ENCODE measurements at regions not wholly inside any gene's neighbourhood (a gene's known extent, or its start where the extent isn't known, plus 50 kb on each side); places are given as distances from the start of the nearest gene placed in this dataset.
A peak's percentile ranks its signal among the peaks of the same experiment; 100 is the strongest.
"Not testable (repeated sequence)": the region's sequence is repeated elsewhere in the genome, so short reads cannot be mapped to it uniquely, and the experiment has no call there.

GRCh38 chr1:146411923-146412322, 183.1 kb upstream of the NOTCH2NLA start:
- CTCF ChIA-PET; H3K27me3 Mint-ChIP-seq; ATAC-seq (ENCODE audit: low read depth); H3K9me3 Mint-ChIP-seq (ENCODE audit: insufficient read depth); H3K9me3 ChIP-seq (ENCODE audit: control extremely low read depth in 1 of 3, control insufficient read depth in 2 of 3, insufficient read depth in 1 of 3, low read length in 2 of 3); H3K4me2 ChIP-seq (replicated peaks; ENCODE audit: low read depth, low read length, poor library complexity, severe bottlenecking); H3K9ac ChIP-seq (ENCODE audit: low read length); DNase-seq; H3K4me3 Mint-ChIP-seq; H3K4me1 Mint-ChIP-seq; POLR2A ChIA-PET; H3K36me3 ChIP-seq (replicated peaks in 1 of 2; ENCODE audit: control extremely low read depth in 1 of 2, control insufficient read depth in 1 of 2, extremely low read depth in 1 of 2, insufficient read depth in 2 of 2, low read length in 1 of 2); H3K4me1 ChIP-seq (ENCODE audit: control insufficient read depth in 2 of 2, insufficient read depth in 2 of 2, low read length in 2 of 2); H3K4me3 ChIP-seq (ENCODE audit: control extremely low read depth in 1 of 5, extremely low read depth in 1 of 5, insufficient read depth in 1 of 5, low read depth in 2 of 5, low read length in 4 of 5); H2AFZ ChIP-seq (ENCODE audit: insufficient read depth, low read depth, low read length, poor library complexity, severe bottlenecking); H3K79me2 ChIP-seq (ENCODE audit: control insufficient read depth, insufficient read depth, low read length); H3K27me3 ChIP-seq (replicated peaks in 1 of 4; ENCODE audit: control extremely low read depth in 1 of 4, control insufficient read depth in 3 of 4, insufficient read depth in 4 of 4, low read length in 3 of 4); H3K27ac ChIP-seq (ENCODE audit: low read length in 2 of 2); H4K20me1 ChIP-seq (ENCODE audit: control insufficient read depth, insufficient read depth, low read length, poor library complexity, severe bottlenecking); intact Hi-C loops (cut with micrococcal nuclease): not testable (repeated sequence)
- peak overlapping the region; percentile 37 for H3K27ac Mint-ChIP-seq
- no CpG with 5 or more reads among the region's 3 CpGs for WGBS (ENCODE audit: insufficient coverage)

GRCh38 chr1:146409817-146410441, 181.1 kb upstream of the NOTCH2NLA start:
- H3K27ac ChIP-seq (ENCODE audit: low read length in 2 of 2); CTCF ChIA-PET; H3K9me3 Mint-ChIP-seq (ENCODE audit: insufficient read depth); H3K4me1 Mint-ChIP-seq; H3K4me3 ChIP-seq (ENCODE audit: control extremely low read depth in 1 of 5, extremely low read depth in 1 of 5, insufficient read depth in 1 of 5, low read depth in 2 of 5, low read length in 4 of 5); H3K79me2 ChIP-seq (ENCODE audit: control insufficient read depth, insufficient read depth, low read length); H3K27me3 ChIP-seq (replicated peaks in 1 of 4; ENCODE audit: control extremely low read depth in 1 of 4, control insufficient read depth in 3 of 4, insufficient read depth in 4 of 4, low read length in 3 of 4); H3K9me3 ChIP-seq (ENCODE audit: control extremely low read depth in 1 of 3, control insufficient read depth in 2 of 3, insufficient read depth in 1 of 3, low read length in 2 of 3); H3K4me1 ChIP-seq (ENCODE audit: control insufficient read depth in 2 of 2, insufficient read depth in 2 of 2, low read length in 2 of 2); H2AFZ ChIP-seq (ENCODE audit: insufficient read depth, low read depth, low read length, poor library complexity, severe bottlenecking); H4K20me1 ChIP-seq (ENCODE audit: control insufficient read depth, insufficient read depth, low read length, poor library complexity, severe bottlenecking); H3K27me3 Mint-ChIP-seq; H3K9ac ChIP-seq (ENCODE audit: low read length); intact Hi-C loops (cut with micrococcal nuclease); H3K4me2 ChIP-seq (replicated peaks; ENCODE audit: low read depth, low read length, poor library complexity, severe bottlenecking); H3K36me3 ChIP-seq (replicated peaks in 1 of 2; ENCODE audit: control extremely low read depth in 1 of 2, control insufficient read depth in 1 of 2, extremely low read depth in 1 of 2, insufficient read depth in 2 of 2, low read length in 1 of 2): not testable (repeated sequence)
- peak; percentile 48 for DNase-seq
- 81% methylated on average over 9 of the region's 26 CpGs for WGBS (ENCODE audit: insufficient coverage)
- peak; percentile 80 for ATAC-seq (ENCODE audit: low read depth)
- Mint-ChIP-seq H3K27ac (peak overlapping the region; percentile 91), H3K4me3 (peak overlapping the region; percentile 79)
- POLR2A ChIA-PET = interaction anchor here (1.3 kb wide), 1 partner anchor 23 kb away, joined by 3 read pairs; no protein-coding TSS in a partner anchor

- H3K27ac ChIP-seq (ENCODE audit: low read length in 2 of 2); H3K4me2 ChIP-seq (replicated peaks; ENCODE audit: low read depth, low read length, poor library complexity, severe bottlenecking); H3K36me3 ChIP-seq (replicated peaks in 1 of 2; ENCODE audit: control extremely low read depth in 1 of 2, control insufficient read depth in 1 of 2, extremely low read depth in 1 of 2, insufficient read depth in 2 of 2, low read length in 1 of 2); H3K27me3 ChIP-seq (replicated peaks in 1 of 4; ENCODE audit: control extremely low read depth in 1 of 4, control insufficient read depth in 3 of 4, insufficient read depth in 4 of 4, low read length in 3 of 4); H3K9me3 ChIP-seq (ENCODE audit: control extremely low read depth in 1 of 3, control insufficient read depth in 2 of 3, insufficient read depth in 1 of 3, low read length in 2 of 3); H3K4me3 Mint-ChIP-seq; H3K79me2 ChIP-seq (ENCODE audit: control insufficient read depth, insufficient read depth, low read length); H4K20me1 ChIP-seq (ENCODE audit: control insufficient read depth, insufficient read depth, low read length, poor library complexity, severe bottlenecking); CTCF ChIA-PET; H2AFZ ChIP-seq (ENCODE audit: insufficient read depth, low read depth, low read length, poor library complexity, severe bottlenecking); intact Hi-C loops (cut with micrococcal nuclease); H3K4me3 ChIP-seq (ENCODE audit: control extremely low read depth in 1 of 5, extremely low read depth in 1 of 5, insufficient read depth in 1 of 5, low read depth in 2 of 5, low read length in 4 of 5); H3K4me1 Mint-ChIP-seq; H3K9ac ChIP-seq (ENCODE audit: low read length); H3K4me1 ChIP-seq (ENCODE audit: control insufficient read depth in 2 of 2, insufficient read depth in 2 of 2, low read length in 2 of 2); H3K27me3 Mint-ChIP-seq; H3K9me3 Mint-ChIP-seq (ENCODE audit: insufficient read depth): not testable (repeated sequence)
- WGBS (ENCODE audit: insufficient coverage) = no CpG with 5 or more reads among the region's 24 CpGs
- DNase-seq (peak; percentile 34), ATAC-seq (ENCODE audit: low read depth) (peak; percentile 80)
- POLR2A ChIA-PET = interaction anchor here (1.3 kb wide), 1 partner anchor 22 kb away, joined by 3 read pairs; no protein-coding TSS in a partner anchor
- H3K27ac Mint-ChIP-seq = peak overlapping the region; percentile 91
These were observed 180.4 kb upstream of the NOTCH2NLA start for GRCh38 chr1:146409116-146409801.

Measured in B cell (primary cell).